Sigmoid colon (tissue), 6 donors: ENCODE measurements at regions not wholly inside any gene's neighbourhood (a gene's known extent, or its start where the extent isn't known, plus 50 kb on each side); places are given as distances from the start of the nearest gene placed in this dataset.

Experiments used
- DNase-seq: peaks from one replicate; pipeline ENCODE4 v3.0.0-alpha.2; 2019
- H3K27ac ChIP-seq, 4 donors: fragments of 200-600 bp; sonication (generic); one replicate each; pipeline ENCODE4 v1.5.1; 2016 to 2019; ENCODE audit warnings: mild to moderate bottlenecking in 1 of 4
- H3K27me3 ChIP-seq, 3 donors: fragments of 200-600 bp; sonication (generic); one replicate each; pipeline ENCODE4 v1.5.1; 2019; ENCODE audit warnings: mild to moderate bottlenecking in 1 of 3
- H3K36me3 ChIP-seq, 4 donors: fragments of 200-600 bp; sonication (generic); one replicate each; pipeline ENCODE4 v1.5.1; 2016 to 2019
- H3K4me1 ChIP-seq, 4 donors: fragments of 200-600 bp; sonication (generic); one replicate each; pipeline ENCODE4 v1.5.1; 2017 to 2019
- H3K4me3 ChIP-seq, 4 donors: fragments of 200-600 bp; sonication (generic); one replicate each; pipeline ENCODE4 v1.5.1; 2017 to 2019; ENCODE audit warnings: mild to moderate bottlenecking in 2 of 4, moderate library complexity in 1 of 4
- H3K9me3 ChIP-seq, 4 donors: fragments of 200-600 bp in 3 of 4; sonication (generic) in 3 of 4; one replicate each; pipeline versions ENCODE4 v1.5.1 to v1.6.1; 2013 to 2019
- EP300 ChIP-seq, 4 donors: sonication (generic); formaldehyde crosslinking; IDR thresholded peaks; one replicate each; pipeline ENCODE4 v1.6.1; 2017; ENCODE audit warnings: antibody characterized with exemption in 4 of 4
- POLR2A ChIP-seq, 2 donors: fragments of 450-650 bp; IDR thresholded peaks; one replicate each; pipeline ENCODE4 v1.6.1; 2016; ENCODE audit warnings: antibody characterized with exemption in 2 of 2, mild to moderate bottlenecking in 2 of 2, moderate library complexity in 2 of 2
- POLR2AphosphoS5 ChIP-seq, 4 donors: sonication (generic); formaldehyde crosslinking; IDR thresholded peaks; one replicate each; pipeline ENCODE4 v1.6.1; 2017; ENCODE audit warnings: antibody characterized with exemption in 4 of 4
- WGBS, 2 donors: extraction: QIAGEN DNeasy Blood & Tissue Kit; methylation state at CpG; one replicate each; pipeline ENCODE4 v1.1.7; 2013; 5-methylcytosine and 5-hydroxymethylcytosine counted together
- intact Hi-C: fragments of 100-400 bp; cut with DNase I; formaldehyde crosslinking; loops from one replicate; pipeline ENCODE4 v1.15.1; 2023
- TF ChIP-seq, protein P1 (sequence below), 4 experiments: fragments of 450-650 bp in 3 of 4; fragments of 200-600 bp in 1 of 4; IDR thresholded peaks; one replicate each; pipeline ENCODE4 v1.5.1; 2016 to 2019; ENCODE audit warnings: antibody characterized with exemption in 4 of 4, mild to moderate bottlenecking in 3 of 4, moderate library complexity in 2 of 4
- donor health status: healthy with polysubstance abuse.
- donor health status: healthy.

- intact Hi-C loops = no loop called here
- no peaks in the 10 kb centered on the region for H3K9me3 ChIP-seq
Observed at GRCh38 chr9:11931109-11931508, 762.1 kb upstream of the TYRP1 start.

DNA sequence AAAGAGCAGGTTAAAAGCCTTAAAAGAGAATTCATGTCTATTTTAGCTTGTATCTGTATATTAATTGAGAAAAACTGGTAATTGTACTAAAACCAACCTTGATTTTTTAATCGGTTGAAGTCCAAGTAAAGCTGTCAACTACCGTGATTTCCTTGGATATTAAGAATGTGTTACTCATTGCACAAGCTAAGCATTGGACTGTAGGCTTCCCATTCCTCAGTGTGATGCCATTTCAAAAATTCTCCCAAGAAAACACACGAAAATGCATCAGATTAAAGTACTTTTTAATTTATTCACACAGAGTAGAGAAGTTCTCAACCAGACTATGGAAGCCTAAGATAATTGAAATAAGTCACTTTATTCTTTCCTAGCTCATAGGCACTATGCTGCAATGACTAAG is 761.4 kb upstream of the TYRP1 start:
- Histone ChIP-seq H3K27me3 (no peaks in the 10 kb centered on the region), H3K4me1 (no peaks in the 10 kb centered on the region), H3K36me3 (no peaks in the 10 kb centered on the region), H3K27ac (no peak overlapping the region), H3K9me3 (no peaks in the 10 kb centered on the region), H3K4me3 (no peak overlapping the region)
- TF ChIP-seq POLR2A (IDR thresholded peaks at IDR 0.05) (no peak), EP300 (IDR thresholded peaks at IDR 0.05) (no peak), POLR2AphosphoS5 (IDR thresholded peaks at IDR 0.05) (no peak)
- TF ChIP-seq, protein P1, sequence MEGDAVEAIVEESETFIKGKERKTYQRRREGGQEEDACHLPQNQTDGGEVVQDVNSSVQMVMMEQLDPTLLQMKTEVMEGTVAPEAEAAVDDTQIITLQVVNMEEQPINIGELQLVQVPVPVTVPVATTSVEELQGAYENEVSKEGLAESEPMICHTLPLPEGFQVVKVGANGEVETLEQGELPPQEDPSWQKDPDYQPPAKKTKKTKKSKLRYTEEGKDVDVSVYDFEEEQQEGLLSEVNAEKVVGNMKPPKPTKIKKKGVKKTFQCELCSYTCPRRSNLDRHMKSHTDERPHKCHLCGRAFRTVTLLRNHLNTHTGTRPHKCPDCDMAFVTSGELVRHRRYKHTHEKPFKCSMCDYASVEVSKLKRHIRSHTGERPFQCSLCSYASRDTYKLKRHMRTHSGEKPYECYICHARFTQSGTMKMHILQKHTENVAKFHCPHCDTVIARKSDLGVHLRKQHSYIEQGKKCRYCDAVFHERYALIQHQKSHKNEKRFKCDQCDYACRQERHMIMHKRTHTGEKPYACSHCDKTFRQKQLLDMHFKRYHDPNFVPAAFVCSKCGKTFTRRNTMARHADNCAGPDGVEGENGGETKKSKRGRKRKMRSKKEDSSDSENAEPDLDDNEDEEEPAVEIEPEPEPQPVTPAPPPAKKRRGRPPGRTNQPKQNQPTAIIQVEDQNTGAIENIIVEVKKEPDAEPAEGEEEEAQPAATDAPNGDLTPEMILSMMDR (IDR thresholded peaks at IDR 0.05) = no peak
- no peak for DNase-seq
- 68 to 79% methylated on average over 3 of the region's 3 CpGs for WGBS, 2 donors
- intact Hi-C loops = no loop called here

More at GRCh38 chr9:11931109-11931508, 762.1 kb upstream of the TYRP1 start:
- no peaks in the 10 kb centered on the region for H3K27me3 ChIP-seq
- H3K4me1 ChIP-seq = no peaks in the 10 kb centered on the region
- 89 to 91% methylated on average over 3 of the region's 3 CpGs for WGBS, 2 donors
- no peaks in the 10 kb centered on the region for H3K36me3 ChIP-seq
- no peak for TF ChIP-seq EP300 (IDR thresholded peaks at IDR 0.05)
- TF ChIP-seq, protein P1 (IDR thresholded peaks at IDR 0.05) = no peak
- TF ChIP-seq POLR2AphosphoS5 (IDR thresholded peaks at IDR 0.05) = no peak
- TF ChIP-seq POLR2A (IDR thresholded peaks at IDR 0.05) = no peak
- DNase-seq = no peak
- H3K4me3 ChIP-seq = no peak overlapping the region
- no peak overlapping the region for H3K27ac ChIP-seq

DNA sequence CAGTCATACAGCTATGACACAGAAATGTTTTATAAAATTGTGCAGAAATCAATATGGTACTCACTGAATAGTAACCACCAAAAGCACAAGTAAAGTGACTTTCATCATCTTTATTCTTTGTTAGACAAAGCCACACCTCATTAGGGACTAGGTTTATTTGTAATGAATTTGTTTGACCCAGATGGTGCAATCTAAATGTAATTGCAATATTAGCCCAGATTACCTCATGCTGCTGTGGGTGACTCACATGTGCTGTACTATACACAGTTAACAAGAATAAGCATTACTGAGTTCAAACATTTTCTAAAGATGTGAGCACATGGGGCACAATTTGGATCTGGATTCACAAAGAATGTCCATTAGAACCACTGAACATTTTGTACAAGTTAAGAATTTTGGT is 759.3 kb upstream of the TYRP1 start:
- no peaks in the 10 kb centered on the region for H3K36me3 ChIP-seq
- peaks cover 0 to 2% (median 0%) of the 10 kb centered on the region in 4 donors for H3K9me3 ChIP-seq
- no peak for DNase-seq
- TF ChIP-seq, protein P1 (IDR thresholded peaks at IDR 0.05) = no peak
- TF ChIP-seq POLR2A (IDR thresholded peaks at IDR 0.05) (no peak), POLR2AphosphoS5 (IDR thresholded peaks at IDR 0.05) (no peak), EP300 (IDR thresholded peaks at IDR 0.05) (no peak)
- H3K27ac ChIP-seq = no peak overlapping the region
- no peaks in the 10 kb centered on the region for H3K4me1 ChIP-seq
- intact Hi-C loops = no loop called here
- no peak overlapping the region for H3K4me3 ChIP-seq
- H3K27me3 ChIP-seq = no peaks in the 10 kb centered on the region

- TF ChIP-seq EP300 (IDR thresholded peaks at IDR 0.05) (no peak), POLR2A (IDR thresholded peaks at IDR 0.05) (no peak), POLR2AphosphoS5 (IDR thresholded peaks at IDR 0.05) (no peak)
- TF ChIP-seq, protein P1 (IDR thresholded peaks at IDR 0.05) = no peak
- H3K4me3 ChIP-seq = no peak overlapping the region
- H3K27ac ChIP-seq = no peak overlapping the region
- WGBS, 2 donors = 56 to 72% methylated on average over 1 of the region's 1 CpG
- H3K36me3 ChIP-seq = no peaks in the 10 kb centered on the region
- intact Hi-C loops = no loop called here
- H3K4me1 ChIP-seq = no peaks in the 10 kb centered on the region
- no peak for DNase-seq
- no peaks in the 10 kb centered on the region for H3K27me3 ChIP-seq
- no peaks in the 10 kb centered on the region for H3K9me3 ChIP-seq
Observed at GRCh38 chr9:11946531-11946930, 746.7 kb upstream of the TYRP1 start.

GRCh38 chr9:11962327-11962726 is 730.9 kb upstream of the TYRP1 start:
- Histone ChIP-seq H3K36me3 (no peaks in the 10 kb centered on the region), H3K9me3 (peaks cover 0 to 3% (median 0%) of the 10 kb centered on the region in 4 donors), H3K27ac (no peak overlapping the region), H3K4me1 (no peaks in the 10 kb centered on the region), H3K4me3 (no peak overlapping the region), H3K27me3 (no peaks in the 10 kb centered on the region)
- intact Hi-C loops = no loop called here
- 75 to 76% methylated on average over 4 of the region's 4 CpGs for WGBS, 2 donors
- TF ChIP-seq, protein P1 (IDR thresholded peaks at IDR 0.05) = no peak
- no peak for DNase-seq
